GM12878 (cell line): ENCODE measurements at regions not wholly inside any gene's neighbourhood (a gene's known extent, or its start where the extent isn't known, plus 50 kb on each side); places are given as distances from the start of the nearest gene placed in this dataset.

Experiments
- CTCF ChIP-seq, 3 experiments: IDR thresholded peaks in 2 of 3; conservative IDR thresholded peaks in 1 of 3; 2 replicates each; pipeline ENCODE4 v1.5.1; 2011; ENCODE audit warnings: low read depth in 3 of 3, low read length in 3 of 3, mild to moderate bottlenecking in 3 of 3, control low read depth in 2 of 3, moderate library complexity in 2 of 3, inconsistent platforms in 1 of 3, mixed read lengths in 1 of 3; ENCODE audit not compliant: control insufficient read depth in 2 of 3, insufficient read depth in 1 of 3; ENCODE audit errors: extremely low read depth in 1 of 3
- CUX1 ChIP-seq: IDR thresholded peaks from 2 replicates; pipeline ENCODE4 v1.6.1; 2012; ENCODE audit warnings: improper control_type of control experiment, low read depth, low read length; ENCODE audit not compliant: insufficient replicate concordance
- FOXM1 ChIP-seq: IDR thresholded peaks from 2 replicates; pipeline ENCODE4 v1.6.1; 2012; ENCODE audit warnings: low read depth, mild to moderate bottlenecking, inconsistent platforms, low read length, moderate library complexity
- GABPA ChIP-seq: IDR thresholded peaks from 2 replicates; pipeline ENCODE4 v1.6.1; 2014; ENCODE audit warnings: antibody characterized with exemption, low read depth, mild to moderate bottlenecking, inconsistent platforms
- KAT2A ChIP-seq: conservative IDR thresholded peaks from 2 replicates; pipeline ENCODE4 v1.6.1; 2011; ENCODE audit warnings: low read depth, low read length; ENCODE audit not compliant: control insufficient read depth
- POLR2A ChIP-seq: IDR thresholded peaks from 2 replicates; pipeline ENCODE4 v1.6.1; 2011; ENCODE audit warnings: low read depth, mild to moderate bottlenecking, low read length
- POLR2AphosphoS5 ChIP-seq: IDR thresholded peaks from 2 replicates; pipeline ENCODE4 v1.6.1; 2011; ENCODE audit warnings: mild to moderate bottlenecking, low read length, inconsistent platforms
- POU2F2 ChIP-seq: IDR thresholded peaks from 3 replicates; pipeline ENCODE4 v1.6.1; 2011; ENCODE audit warnings: low read depth, mild to moderate bottlenecking, low read length, borderline replicate concordance
- RAD21 ChIP-seq: IDR thresholded peaks from 2 replicates; pipeline ENCODE4 v1.6.1; 2011; ENCODE audit warnings: mild to moderate bottlenecking, low read depth, low read length, moderate library complexity; ENCODE audit not compliant: insufficient read depth
- SMAD1 ChIP-seq: fragments of 450-650 bp; IDR thresholded peaks from 2 replicates; pipeline ENCODE4 v1.6.1; 2018; ENCODE audit warnings: mild to moderate bottlenecking, low read depth; ENCODE audit not compliant: partially characterized antibody
- SUZ12 ChIP-seq: fragments of 200-600 bp; sonication (generic); IDR thresholded peaks from one replicate; pipeline ENCODE4 v1.6.1; 2018; ENCODE audit warnings: antibody characterized with exemption, mild to moderate bottlenecking; ENCODE audit not compliant: unreplicated experiment
- ZBTB33 ChIP-seq: fragments of 450-650 bp; IDR thresholded peaks from 2 replicates; pipeline ENCODE4 v1.6.1; 2017; ENCODE audit warnings: mild to moderate bottlenecking
- ZNF384 ChIP-seq: IDR thresholded peaks from 2 replicates; pipeline ENCODE4 v1.6.1; 2012; ENCODE audit warnings: low read depth, mild to moderate bottlenecking, low read length, improper control_type of control experiment, borderline replicate concordance

GRCh38 chrX:148354916-148355315, 145.5 kb upstream of the AFF2 start:
- no peak for TF ChIP-seq CTCF (IDR thresholded peaks at IDR 0.05 in 2 of 3, conservative IDR thresholded peaks at IDR 0.05 in 1 of 3; ENCODE audit: control insufficient read depth in 2 of 3, extremely low read depth in 1 of 3, insufficient read depth in 1 of 3, low read depth in 3 of 3, low read length in 3 of 3)
- TF ChIP-seq KAT2A = no peak
- no peak for TF ChIP-seq POU2F2
- no peak for TF ChIP-seq SMAD1
- no peak for TF ChIP-seq FOXM1
- no peak for TF ChIP-seq GABPA
- no peak for TF ChIP-seq CUX1
- no peak for TF ChIP-seq SUZ12
- no peak for TF ChIP-seq POLR2A
- no peak for TF ChIP-seq ZBTB33
- TF ChIP-seq POLR2AphosphoS5 = no peak
- no peak for TF ChIP-seq RAD21
- no peak for TF ChIP-seq ZNF384
